PFSK-1 (cell line): ENCODE measurements at regions not wholly inside any gene's neighbourhood (a gene's known extent, or its start where the extent isn't known, plus 50 kb on each side); places are given as distances from the start of the nearest gene placed in this dataset.

ENCODE experiments used
- POLR2AphosphoS5 ChIP-seq: IDR thresholded peaks from 2 replicates; pipeline ENCODE4 v1.6.1; 2012; ENCODE audit warnings: low read depth, mild to moderate bottlenecking, control low read depth, low read length, moderate library complexity
- SIN3A ChIP-seq: IDR thresholded peaks from 2 replicates; pipeline ENCODE4 v1.6.1; 2012; ENCODE audit warnings: mild to moderate bottlenecking, low read length, moderate library complexity, borderline replicate concordance; ENCODE audit not compliant: insufficient read depth
- TAF1 ChIP-seq: IDR thresholded peaks from 2 replicates; pipeline ENCODE4 v1.6.1; 2012; ENCODE audit warnings: low read length, control low read depth, borderline replicate concordance; ENCODE audit not compliant: insufficient read depth
- TF ChIP-seq, protein P1 (sequence below), 2 experiments: IDR thresholded peaks; 2 replicates each; pipeline versions ENCODE4 v1.6.1 to v1.8.0; 2011 to 2012; ENCODE audit warnings: low read depth in 2 of 2, low read length in 2 of 2, control low read depth in 1 of 2, inconsistent platforms in 1 of 2, mild to moderate bottlenecking in 1 of 2, moderate library complexity in 1 of 2; ENCODE audit not compliant: insufficient read depth in 1 of 2

DNA sequence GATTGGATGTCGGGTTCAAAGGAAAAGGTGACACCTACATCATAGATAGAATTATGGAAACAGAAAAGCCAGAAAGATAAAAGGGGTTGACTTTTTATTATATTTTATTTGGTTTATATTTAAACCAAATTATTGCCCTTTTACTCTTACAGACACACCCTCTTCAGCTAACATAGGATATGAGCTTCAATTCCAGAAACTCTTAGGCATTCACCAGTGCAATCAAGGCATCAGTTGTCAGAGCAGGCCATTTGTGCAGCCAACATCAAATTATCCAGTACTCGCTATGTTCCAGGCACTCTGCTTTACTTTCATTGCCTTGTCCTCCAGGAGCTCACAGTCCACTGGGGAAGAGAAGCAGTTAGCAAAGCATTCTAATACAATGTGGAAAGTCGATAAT is 347.5 kb downstream of the TFEC start:
- TF ChIP-seq POLR2AphosphoS5 (no peak), SIN3A (no peak), TAF1 (no peak)
- TF ChIP-seq, protein P1, sequence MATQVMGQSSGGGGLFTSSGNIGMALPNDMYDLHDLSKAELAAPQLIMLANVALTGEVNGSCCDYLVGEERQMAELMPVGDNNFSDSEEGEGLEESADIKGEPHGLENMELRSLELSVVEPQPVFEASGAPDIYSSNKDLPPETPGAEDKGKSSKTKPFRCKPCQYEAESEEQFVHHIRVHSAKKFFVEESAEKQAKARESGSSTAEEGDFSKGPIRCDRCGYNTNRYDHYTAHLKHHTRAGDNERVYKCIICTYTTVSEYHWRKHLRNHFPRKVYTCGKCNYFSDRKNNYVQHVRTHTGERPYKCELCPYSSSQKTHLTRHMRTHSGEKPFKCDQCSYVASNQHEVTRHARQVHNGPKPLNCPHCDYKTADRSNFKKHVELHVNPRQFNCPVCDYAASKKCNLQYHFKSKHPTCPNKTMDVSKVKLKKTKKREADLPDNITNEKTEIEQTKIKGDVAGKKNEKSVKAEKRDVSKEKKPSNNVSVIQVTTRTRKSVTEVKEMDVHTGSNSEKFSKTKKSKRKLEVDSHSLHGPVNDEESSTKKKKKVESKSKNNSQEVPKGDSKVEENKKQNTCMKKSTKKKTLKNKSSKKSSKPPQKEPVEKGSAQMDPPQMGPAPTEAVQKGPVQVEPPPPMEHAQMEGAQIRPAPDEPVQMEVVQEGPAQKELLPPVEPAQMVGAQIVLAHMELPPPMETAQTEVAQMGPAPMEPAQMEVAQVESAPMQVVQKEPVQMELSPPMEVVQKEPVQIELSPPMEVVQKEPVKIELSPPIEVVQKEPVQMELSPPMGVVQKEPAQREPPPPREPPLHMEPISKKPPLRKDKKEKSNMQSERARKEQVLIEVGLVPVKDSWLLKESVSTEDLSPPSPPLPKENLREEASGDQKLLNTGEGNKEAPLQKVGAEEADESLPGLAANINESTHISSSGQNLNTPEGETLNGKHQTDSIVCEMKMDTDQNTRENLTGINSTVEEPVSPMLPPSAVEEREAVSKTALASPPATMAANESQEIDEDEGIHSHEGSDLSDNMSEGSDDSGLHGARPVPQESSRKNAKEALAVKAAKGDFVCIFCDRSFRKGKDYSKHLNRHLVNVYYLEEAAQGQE (IDR thresholded peaks at IDR 0.05; ENCODE audit: insufficient read depth in 1 of 2, low read depth in 2 of 2, low read length in 2 of 2): no peak
